H1 (cell line): ENCODE measurements at regions not wholly inside any gene's neighbourhood (a gene's known extent, or its start where the extent isn't known, plus 50 kb on each side); places are given as distances from the start of the nearest gene placed in this dataset.

Experiments
- SP4 ChIP-seq: IDR thresholded peaks from 2 replicates; pipeline ENCODE4 v1.6.1; 2012; ENCODE audit warnings: low read length, inconsistent platforms
- TAF1 ChIP-seq: IDR thresholded peaks from 2 replicates; pipeline ENCODE4 v1.6.1; 2011; ENCODE audit warnings: mild to moderate bottlenecking, low read depth, low read length
- TCF12 ChIP-seq: IDR thresholded peaks from 2 replicates; pipeline ENCODE4 v1.6.1; 2011; ENCODE audit warnings: low read depth, mild to moderate bottlenecking, low read length
- TF ChIP-seq, protein P1 (sequence below), 3 experiments: IDR thresholded peaks; 1 replicate in 2 of 3; 2 replicates in 1 of 3; pipeline versions ENCODE4 v1.5.1 to v1.6.1; 2011; ENCODE audit warnings: low read length in 3 of 3, mild to moderate bottlenecking in 3 of 3, inconsistent platforms in 2 of 3, low read depth in 1 of 3, moderate library complexity in 1 of 3; ENCODE audit not compliant: insufficient read depth in 1 of 3; ENCODE audit errors: control extremely low read depth in 1 of 3

DNA sequence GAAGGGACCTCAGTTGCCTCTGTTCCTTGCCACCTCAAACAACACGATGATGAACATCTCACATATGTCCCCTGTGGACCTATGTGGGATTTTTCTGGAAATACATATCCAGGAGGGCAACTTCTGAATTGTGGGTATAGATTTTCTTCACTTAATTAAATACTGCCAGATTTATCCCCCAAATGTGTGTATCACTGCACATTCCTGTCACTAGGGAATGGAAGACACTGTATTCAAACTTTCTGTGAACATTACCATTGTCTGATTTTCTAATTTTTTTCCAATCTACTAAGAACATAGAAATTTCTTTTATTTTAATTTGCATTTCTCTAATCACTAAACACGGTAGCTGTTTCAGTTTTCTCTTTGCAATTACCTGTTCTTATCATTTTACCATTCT is 102.0 kb upstream of the MRPS22 start:
- TF ChIP-seq, protein P1, sequence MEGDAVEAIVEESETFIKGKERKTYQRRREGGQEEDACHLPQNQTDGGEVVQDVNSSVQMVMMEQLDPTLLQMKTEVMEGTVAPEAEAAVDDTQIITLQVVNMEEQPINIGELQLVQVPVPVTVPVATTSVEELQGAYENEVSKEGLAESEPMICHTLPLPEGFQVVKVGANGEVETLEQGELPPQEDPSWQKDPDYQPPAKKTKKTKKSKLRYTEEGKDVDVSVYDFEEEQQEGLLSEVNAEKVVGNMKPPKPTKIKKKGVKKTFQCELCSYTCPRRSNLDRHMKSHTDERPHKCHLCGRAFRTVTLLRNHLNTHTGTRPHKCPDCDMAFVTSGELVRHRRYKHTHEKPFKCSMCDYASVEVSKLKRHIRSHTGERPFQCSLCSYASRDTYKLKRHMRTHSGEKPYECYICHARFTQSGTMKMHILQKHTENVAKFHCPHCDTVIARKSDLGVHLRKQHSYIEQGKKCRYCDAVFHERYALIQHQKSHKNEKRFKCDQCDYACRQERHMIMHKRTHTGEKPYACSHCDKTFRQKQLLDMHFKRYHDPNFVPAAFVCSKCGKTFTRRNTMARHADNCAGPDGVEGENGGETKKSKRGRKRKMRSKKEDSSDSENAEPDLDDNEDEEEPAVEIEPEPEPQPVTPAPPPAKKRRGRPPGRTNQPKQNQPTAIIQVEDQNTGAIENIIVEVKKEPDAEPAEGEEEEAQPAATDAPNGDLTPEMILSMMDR (IDR thresholded peaks at IDR 0.05; ENCODE audit: control extremely low read depth in 1 of 3, insufficient read depth in 1 of 3, low read depth in 1 of 3, low read length in 3 of 3) = no peak
- TF ChIP-seq TAF1 (no peak), SP4 (no peak), TCF12 (no peak)
